IMR-90 (cell line): ENCODE measurements at regions not wholly inside any gene's neighbourhood (a gene's known extent, or its start where the extent isn't known, plus 50 kb on each side); places are given as distances from the start of the nearest gene placed in this dataset.

Experiments used
- ATAC-seq: fragments of 200-7000 bp; cut with Tn5 transposase; 2 replicates; pipeline ENCODE4 v1.9.1; 2020; ENCODE audit warnings: low read depth, mild to moderate bottlenecking, moderate library complexity
- BruUV-seq: library from RNA; stranded (reverse); fragments of 400-500 nt; replicated peaks from 2 replicates; lab custom pipeline; 2021; lab: Mats Ljungman, UMichigan
- CTCF ChIA-PET: fragments of 300-600 bp; formaldehyde crosslinking; extraction: SDS; loops from one replicate; lab custom pipeline; 2021; ENCODE audit warnings: antibody characterized with exemption; lab: Yijun Ruan, JAX
- POLR2A ChIA-PET: fragments of 300-600 bp; sonication (Branson Sonifier 250); formaldehyde crosslinking; loops from one replicate; lab custom pipeline; 2022; ENCODE audit warnings: antibody characterized with exemption; ENCODE audit not compliant: unreplicated experiment; lab: Charles Lee
- DNase-seq: peaks from one replicate; pipeline ENCODE4 v3.0.0; 2013
- H2AFZ ChIP-seq: replicated peaks from 2 replicates; pipeline ENCODE3; 2013; ENCODE audit warnings: low read length, mild to moderate bottlenecking; ENCODE audit not compliant: poor library complexity
- H2AK5ac ChIP-seq: 2 replicates; pipeline ENCODE4 v1.6.1; 2013; ENCODE audit warnings: low read depth, low read length, inconsistent platforms
- H2AK9ac ChIP-seq: replicated peaks from 2 replicates; pipeline ENCODE3; 2013; ENCODE audit warnings: mild to moderate bottlenecking, low read depth, low read length, moderate library complexity; ENCODE audit not compliant: poor library complexity
- H2BK120ac ChIP-seq: 2 replicates; pipeline ENCODE4 v1.6.1; 2013; ENCODE audit warnings: low read depth, low read length, inconsistent platforms
- H2BK15ac ChIP-seq: 3 replicates; pipeline ENCODE4 v1.6.1; 2013; ENCODE audit warnings: low read depth, low read length, inconsistent platforms
- H2BK20ac ChIP-seq: 2 replicates; pipeline ENCODE4 v1.6.1; 2013; ENCODE audit warnings: low read depth, mild to moderate bottlenecking, inconsistent platforms, low read length, moderate library complexity
- H2BK5ac ChIP-seq: 2 replicates; pipeline ENCODE4 v1.6.1; 2013; ENCODE audit warnings: mild to moderate bottlenecking, low read depth, low read length, inconsistent platforms; ENCODE audit not compliant: poor library complexity, severe bottlenecking
- H3K14ac ChIP-seq: replicated peaks from 2 replicates; pipeline ENCODE4 v1.6.1; 2013; ENCODE audit warnings: low read depth, low read length, inconsistent platforms
- H3K18ac ChIP-seq: 2 replicates; pipeline ENCODE4 v1.6.1; 2013; ENCODE audit warnings: low read depth, low read length, control low read depth
- H3K23ac ChIP-seq: 2 replicates; pipeline ENCODE4 v1.6.1; 2013; ENCODE audit warnings: low read depth, low read length, inconsistent platforms
- H3K27ac ChIP-seq: 2 replicates; pipeline ENCODE4 v1.5.1; 2013; ENCODE audit warnings: mild to moderate bottlenecking, control low read depth, low read length; ENCODE audit not compliant: insufficient read depth
- H3K27me3 ChIP-seq: 2 replicates; pipeline ENCODE4 v1.6.1; 2013; ENCODE audit warnings: low read length; ENCODE audit not compliant: control insufficient read depth, insufficient read depth
- H3K36me3 ChIP-seq: 2 replicates; pipeline ENCODE4 v1.6.1; 2013; ENCODE audit warnings: low read length, mixed read lengths; ENCODE audit not compliant: control insufficient read depth, insufficient read depth
- H3K4ac ChIP-seq: 2 replicates; pipeline ENCODE4 v1.6.1; 2013; ENCODE audit warnings: low read depth, low read length, inconsistent platforms
- H3K4me1 ChIP-seq: 2 replicates; pipeline ENCODE4 v1.6.1; 2013; ENCODE audit warnings: low read length, mixed read lengths; ENCODE audit not compliant: control insufficient read depth, insufficient read depth
- H3K4me2 ChIP-seq: 2 replicates; pipeline ENCODE4 v1.6.1; 2013; ENCODE audit warnings: low read depth, mild to moderate bottlenecking, control low read depth, low read length, moderate library complexity
- H3K4me3 ChIP-seq: 2 replicates; pipeline ENCODE4 v1.5.1; 2013; ENCODE audit warnings: low read depth, mild to moderate bottlenecking, control low read depth, low read length, moderate library complexity; ENCODE audit not compliant: insufficient read depth
- H3K56ac ChIP-seq: 2 replicates; pipeline ENCODE4 v1.6.1; 2013; ENCODE audit warnings: low read length, inconsistent platforms; ENCODE audit not compliant: insufficient read depth; ENCODE audit errors: extremely low read depth
- H3K79me1 ChIP-seq, 2 experiments: 2 replicates each; pipeline ENCODE4 v1.6.1; 2013; ENCODE audit warnings: low read length in 2 of 2, inconsistent platforms in 1 of 2, low read depth in 1 of 2
- H3K9ac ChIP-seq: 2 replicates; pipeline ENCODE4 v1.6.1; 2013; ENCODE audit warnings: low read depth, low read length, control low read depth
- H3K9me1 ChIP-seq: 2 replicates; pipeline ENCODE4 v1.6.1; 2013; ENCODE audit warnings: low read length, inconsistent platforms; ENCODE audit not compliant: insufficient read depth
- H3K9me3 ChIP-seq: 2 replicates; pipeline ENCODE4 v1.6.1; 2013; ENCODE audit warnings: low read length; ENCODE audit not compliant: control insufficient read depth, insufficient read depth
- H4K20me1 ChIP-seq: 2 replicates; pipeline ENCODE4 v1.6.1; 2013; ENCODE audit warnings: low read length, inconsistent platforms; ENCODE audit not compliant: insufficient read depth
- H4K5ac ChIP-seq: 2 replicates; pipeline ENCODE4 v1.6.1; 2013; ENCODE audit warnings: mild to moderate bottlenecking, low read depth, low read length, control low read depth
- H4K8ac ChIP-seq, 2 experiments: 2 replicates each; pipeline ENCODE4 v1.6.1; 2013; ENCODE audit warnings: low read depth in 2 of 2, low read length in 2 of 2, control low read depth in 1 of 2, inconsistent platforms in 1 of 2
- H4K91ac ChIP-seq: 2 replicates; pipeline ENCODE4 v1.6.1; 2013; ENCODE audit warnings: low read depth, low read length, inconsistent platforms; ENCODE audit not compliant: insufficient read depth
- BHLHE40 ChIP-seq: fragments of 150-350 bp; IDR thresholded peaks from 2 replicates; pipeline ENCODE4 v1.6.1; 2016; ENCODE audit warnings: mild to moderate bottlenecking, low read depth, low read length
- CEBPB ChIP-seq: IDR thresholded peaks from 2 replicates; pipeline ENCODE4 v1.6.1; 2012; ENCODE audit warnings: low read depth, low read length, improper control_type of control experiment
- CHD1 ChIP-seq: IDR thresholded peaks from 2 replicates; pipeline ENCODE4 v1.6.1; 2012; ENCODE audit warnings: low read depth, low read length, improper control_type of control experiment
- FOS ChIP-seq: fragments of 150-350 bp; IDR thresholded peaks from 2 replicates; pipeline ENCODE4 v1.6.1; 2016; ENCODE audit warnings: low read depth, low read length
- MXI1 ChIP-seq: IDR thresholded peaks from 2 replicates; pipeline ENCODE4 v1.6.1; 2012; ENCODE audit warnings: low read depth, mild to moderate bottlenecking, low read length, moderate library complexity, borderline replicate concordance
- POLR2A ChIP-seq: IDR thresholded peaks from 2 replicates; pipeline ENCODE4 v1.6.1; 2012; ENCODE audit warnings: mild to moderate bottlenecking, low read depth, low read length
- RAD21 ChIP-seq: IDR thresholded peaks from 2 replicates; pipeline ENCODE4 v1.6.1; 2012; ENCODE audit warnings: low read length, improper control_type of control experiment
- WGBS, 2 experiments: methylation state at CpG; one replicate each; pipeline versions ENCODE4 v1.1.5 to v1.1.7; 2013; ENCODE audit warnings: missing lambda C conversion rate in 2 of 2; ENCODE audit not compliant: insufficient read length in 1 of 2; ENCODE audit errors: extremely low coverage in 2 of 2; 5-methylcytosine and 5-hydroxymethylcytosine counted together
- dilution Hi-C: fragments of 300-500 bp; cut with HindIII; formaldehyde crosslinking; loops from one replicate; pipeline ENCODE4 v1.14.3; 2018; ENCODE audit warnings: low sequenced_read_pairs; ENCODE audit not compliant: unreplicated experiment
- in situ Hi-C: fragments of 300-500 bp; cut with MboI; formaldehyde crosslinking; loops from 3 replicates; pipeline ENCODE4 v1.14.3; 2019; ENCODE audit warnings: low sequenced_read_pairs, inconsistent platforms, mixed read lengths
- intact Hi-C: fragments of 100-400 bp; cut with micrococcal nuclease; formaldehyde crosslinking; loops from 2 replicates; pipeline ENCODE4 v1.10.0; 2022

GRCh38 chr6:87881342-87881895 lies 166.2 kb upstream of the SPACA1 start:
- no TSS peak for BruUV-seq
- dilution Hi-C loops = no loop called here
- no peak for DNase-seq
- Histone ChIP-seq H3K4me3 (no peak overlapping the region), H3K56ac (no peak overlapping the region), H4K8ac (no peak overlapping the region), H3K27me3 (peaks cover 6% of the 10 kb centered on the region), H3K79me1 (no peaks in the 10 kb centered on the region), H4K91ac (no peak overlapping the region), H4K5ac (no peak overlapping the region), H2AK5ac (no peak overlapping the region), H3K4ac (no peak overlapping the region), H3K23ac (no peak overlapping the region), H3K36me3 (no peaks in the 10 kb centered on the region), H3K18ac (no peak overlapping the region), H3K4me1 (no peaks in the 10 kb centered on the region; the same call in 1 of the 2 replicates), H4K20me1 (no peaks in the 10 kb centered on the region), H3K4me2 (no peak overlapping the region), H3K27ac (no peak overlapping the region), H2BK5ac (no peak overlapping the region), H2BK20ac (no peak overlapping the region), H3K9me3 (no peaks in the 10 kb centered on the region), H3K14ac (no peak overlapping the region), H3K9ac (no peak overlapping the region), H2BK15ac (no peak overlapping the region), H2AFZ (no peak overlapping the region), H2BK120ac (no peak overlapping the region), H3K9me1 (no peaks in the 10 kb centered on the region), H2AK9ac (no peak overlapping the region)
- TF ChIP-seq BHLHE40 (no peak), RAD21 (no peak), CHD1 (no peak), FOS (no peak), CEBPB (no peak), POLR2A (no peak), MXI1 (no peak)
- POLR2A ChIA-PET = no interaction called here
- no CpG with 5 or more reads among the region's 4 CpGs for WGBS, 2 experiments
- no peak for ATAC-seq
- CTCF ChIA-PET = no interaction called here
- in situ Hi-C loops = no loop called here
- intact Hi-C loops = no loop called here
